ENCODE measurements at regions not wholly inside any gene's neighbourhood (a gene's known extent, or its start where the extent isn't known, plus 50 kb on each side); places are given as distances from the start of the nearest gene placed in this dataset.

DNA sequence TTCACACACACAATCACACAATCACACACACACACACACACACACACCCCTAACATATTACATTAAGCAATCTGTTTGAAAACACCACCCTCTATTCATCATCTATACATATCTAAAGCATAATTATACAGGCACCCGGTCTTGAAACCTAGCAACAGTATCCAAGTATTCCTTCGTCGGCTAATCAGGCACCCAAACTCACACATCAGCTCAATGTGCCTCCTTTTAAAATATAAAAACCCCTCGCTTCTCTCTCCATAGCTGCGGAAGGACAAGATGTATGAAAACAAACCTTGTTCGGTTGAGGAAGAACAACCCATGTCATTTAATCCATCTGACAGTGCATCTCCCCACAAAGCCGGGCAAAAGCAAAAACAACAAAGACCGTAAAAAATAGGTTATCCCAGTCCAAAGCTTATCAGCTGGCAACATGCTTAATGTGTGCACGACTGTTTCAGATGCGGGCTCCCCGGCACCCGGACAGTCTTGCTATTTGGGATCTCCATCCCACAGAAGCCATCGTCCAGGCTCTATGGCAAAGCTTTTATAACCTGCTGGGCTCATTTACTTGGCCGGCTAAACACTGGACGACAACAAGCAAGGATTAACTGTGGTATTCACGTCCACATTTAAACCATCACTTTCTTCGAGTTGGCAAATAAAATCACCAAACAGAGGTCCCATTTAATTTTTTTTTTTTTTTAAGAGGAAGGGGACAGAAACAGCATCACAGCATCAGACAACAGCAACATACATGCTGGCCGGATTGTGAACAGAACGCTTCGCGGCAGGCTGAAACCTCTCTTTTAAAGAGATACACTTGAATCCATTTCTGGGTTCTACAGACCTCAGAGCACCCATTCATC is 365.5 kb downstream of the SHANK2 start:
- H2AFZ ChIP-seq (ENCODE audit: low read length): no peak overlapping the region
- POLR2A ChIA-PET: no interaction called here
- in situ Hi-C loops (cut with HindIII; ENCODE audit: extremely low pct_ligation_motif_present, low pct_unique_long_range_greater_than_20kb): no loop called here

More for the DNA sequence above, 365.5 kb downstream of the SHANK2 start:
- FAIRE-seq (no peak), DNase-seq (ENCODE audit: low spot score) (no peak), ATAC-seq (no peak)
- H3K4me2 ChIP-seq (ENCODE audit: low read depth, low read length): no peak overlapping the region
- intact Hi-C loops (cut with micrococcal nuclease; ENCODE audit: unreplicated experiment): no loop called here
- peaks cover 10% of the 10 kb centered on the region; the same call in 1 of the 2 replicates for H4K20me1 ChIP-seq (ENCODE audit: insufficient read depth, low read length)
- H3K79me2 ChIP-seq (ENCODE audit: insufficient read depth, low read length): no peaks in the 10 kb centered on the region
- H3K4me1 ChIP-seq (ENCODE audit: insufficient read depth, low read length): peaks cover 14% of the 10 kb centered on the region
- 94% methylated on average over 21 of the region's 21 CpGs for WGBS (ENCODE audit: low lambda C conversion rate)
- no peaks in the 10 kb centered on the region for H3K27me3 ChIP-seq (ENCODE audit: control insufficient read depth in 1 of 2, insufficient read depth in 2 of 2, low read length in 2 of 2)
- H3K36me3 ChIP-seq (replicated peaks in 1 of 2; ENCODE audit: control insufficient read depth in 1 of 2, insufficient read depth in 2 of 2, low read length in 2 of 2): peaks cover 15 to 33% of the 10 kb centered on the region in 2 experiments
- no TSS peak for BruUV-seq (replicated peaks)
- H3K9ac ChIP-seq (ENCODE audit: insufficient read depth, low read depth, low read length): no peak overlapping the region
- no peak overlapping the region for H3K27ac ChIP-seq (ENCODE audit: extremely low read length, insufficient read depth, low read length)
- no peak for TF ChIP-seq ZNF121 (CRISPR knock-in tag; IDR thresholded peaks at IDR 0.05)
- TF ChIP-seq, protein P1, sequence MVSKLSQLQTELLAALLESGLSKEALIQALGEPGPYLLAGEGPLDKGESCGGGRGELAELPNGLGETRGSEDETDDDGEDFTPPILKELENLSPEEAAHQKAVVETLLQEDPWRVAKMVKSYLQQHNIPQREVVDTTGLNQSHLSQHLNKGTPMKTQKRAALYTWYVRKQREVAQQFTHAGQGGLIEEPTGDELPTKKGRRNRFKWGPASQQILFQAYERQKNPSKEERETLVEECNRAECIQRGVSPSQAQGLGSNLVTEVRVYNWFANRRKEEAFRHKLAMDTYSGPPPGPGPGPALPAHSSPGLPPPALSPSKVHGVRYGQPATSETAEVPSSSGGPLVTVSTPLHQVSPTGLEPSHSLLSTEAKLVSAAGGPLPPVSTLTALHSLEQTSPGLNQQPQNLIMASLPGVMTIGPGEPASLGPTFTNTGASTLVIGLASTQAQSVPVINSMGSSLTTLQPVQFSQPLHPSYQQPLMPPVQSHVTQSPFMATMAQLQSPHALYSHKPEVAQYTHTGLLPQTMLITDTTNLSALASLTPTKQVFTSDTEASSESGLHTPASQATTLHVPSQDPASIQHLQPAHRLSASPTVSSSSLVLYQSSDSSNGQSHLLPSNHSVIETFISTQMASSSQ (IDR thresholded peaks at IDR 0.05; ENCODE audit: low read depth): no peak
- TF ChIP-seq, protein P1 (CRISPR knock-in tag; IDR thresholded peaks at IDR 0.05; ENCODE audit: borderline replicate concordance): no peak
- TF ChIP-seq, protein P2, sequence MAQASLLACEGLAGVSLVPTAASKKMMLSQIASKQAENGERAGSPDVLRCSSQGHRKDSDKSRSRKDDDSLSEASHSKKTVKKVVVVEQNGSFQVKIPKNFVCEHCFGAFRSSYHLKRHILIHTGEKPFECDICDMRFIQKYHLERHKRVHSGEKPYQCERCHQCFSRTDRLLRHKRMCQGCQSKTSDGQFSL (CRISPR knock-in tag; IDR thresholded peaks at IDR 0.05): no peak
- CTCF ChIA-PET (ENCODE audit: low intra/inter-chr PET ratio, low total read pairs): no interaction called here
- H3K9me3 ChIP-seq (ENCODE audit: low read length): no peaks in the 10 kb centered on the region
- H3K4me3 ChIP-seq (replicated peaks in 1 of 3; ENCODE audit: insufficient read depth in 1 of 3, low read depth in 2 of 3, low read length in 3 of 3): no peak overlapping the region
